ENCODE measurements at regions not wholly inside any gene's neighbourhood (a gene's known extent, or its start where the extent isn't known, plus 50 kb on each side); places are given as distances from the start of the nearest gene placed in this dataset.

GRCh38 chr4:24158031-24158430 lies 268.2 kb upstream of the PPARGC1A start:
- Histone ChIP-seq H3K9me2 (ENCODE audit: insufficient read depth, low read length) (no peaks in the 10 kb centered on the region), H3K27ac (ENCODE audit: low read depth, low read length, poor library complexity, severe bottlenecking) (no peak overlapping the region), H4K20me1 (ENCODE audit: insufficient read depth, low read length) (no peaks in the 10 kb centered on the region), H3K4me1 (ENCODE audit: insufficient read depth, low read length, poor library complexity, severe bottlenecking) (no peaks in the 10 kb centered on the region), H3K9me3 (ENCODE audit: low read length) (no peaks in the 10 kb centered on the region), H2AFZ (ENCODE audit: low read length) (no peak overlapping the region), H3K4me3 (ENCODE audit: low read depth, low read length, poor library complexity, severe bottlenecking) (no peak overlapping the region), H3K36me3 (ENCODE audit: insufficient read depth, low read length) (no peaks in the 10 kb centered on the region), H3K4me2 (ENCODE audit: low read length) (no peak overlapping the region), H3K79me2 (ENCODE audit: insufficient read depth, low read depth, low read length) (no peaks in the 10 kb centered on the region)
- BruUV-seq (replicated peaks) = no TSS peak
- DNase-seq (ENCODE audit: low spot score) = no peak
- TF ChIP-seq EZH2phosphoT487 (IDR thresholded peaks at IDR 0.05; ENCODE audit: borderline replicate concordance, low read depth, low read length) (no peak), CTCF (conservative IDR thresholded peaks at IDR 0.05; ENCODE audit: low read length) (no peak)
- CTCF ChIA-PET (ENCODE audit: unreplicated experiment) = no interaction called here
- POLR2A ChIA-PET = no interaction called here
- intact Hi-C loops (cut with micrococcal nuclease; ENCODE audit: unreplicated experiment) = no loop called here

GRCh38 chr4:24150034-24150433 lies 260.2 kb upstream of the PPARGC1A start:
- H3K4me2 ChIP-seq (ENCODE audit: low read length) = no peak overlapping the region
- BruUV-seq (replicated peaks) = no TSS peak
- H3K9me3 ChIP-seq (ENCODE audit: low read length) = no peaks in the 10 kb centered on the region
- intact Hi-C loops (cut with micrococcal nuclease; ENCODE audit: unreplicated experiment) = no loop called here
- no peaks in the 10 kb centered on the region for H3K36me3 ChIP-seq (ENCODE audit: insufficient read depth, low read length)
- POLR2A ChIA-PET = no interaction called here
- no peak overlapping the region for H2AFZ ChIP-seq (ENCODE audit: low read length)
- DNase-seq (ENCODE audit: low spot score) = no peak
- H3K27ac ChIP-seq (ENCODE audit: low read depth, low read length, poor library complexity, severe bottlenecking) = no peak overlapping the region
- TF ChIP-seq EZH2phosphoT487 (IDR thresholded peaks at IDR 0.05; ENCODE audit: borderline replicate concordance, low read depth, low read length) (no peak), CTCF (conservative IDR thresholded peaks at IDR 0.05; ENCODE audit: low read length) (no peak)
- no peaks in the 10 kb centered on the region for H3K4me1 ChIP-seq (ENCODE audit: insufficient read depth, low read length, poor library complexity, severe bottlenecking)
- H4K20me1 ChIP-seq (ENCODE audit: insufficient read depth, low read length) = no peaks in the 10 kb centered on the region
- CTCF ChIA-PET (ENCODE audit: unreplicated experiment) = no interaction called here
- H3K79me2 ChIP-seq (ENCODE audit: insufficient read depth, low read depth, low read length) = no peaks in the 10 kb centered on the region
- H3K4me3 ChIP-seq (ENCODE audit: low read depth, low read length, poor library complexity, severe bottlenecking) = no peak overlapping the region
- H3K9me2 ChIP-seq (ENCODE audit: insufficient read depth, low read length) = no peaks in the 10 kb centered on the region

GRCh38 chr4:24146127-24146526 lies 256.3 kb upstream of the PPARGC1A start:
- Histone ChIP-seq H3K4me1 (ENCODE audit: insufficient read depth, low read length, poor library complexity, severe bottlenecking) (no peaks in the 10 kb centered on the region), H3K4me3 (ENCODE audit: low read depth, low read length, poor library complexity, severe bottlenecking) (no peak overlapping the region), H3K9me2 (ENCODE audit: insufficient read depth, low read length) (no peaks in the 10 kb centered on the region), H4K20me1 (ENCODE audit: insufficient read depth, low read length) (no peaks in the 10 kb centered on the region), H3K79me2 (ENCODE audit: insufficient read depth, low read depth, low read length) (no peaks in the 10 kb centered on the region), H3K9me3 (ENCODE audit: low read length) (no peaks in the 10 kb centered on the region), H3K4me2 (ENCODE audit: low read length) (no peak overlapping the region), H2AFZ (ENCODE audit: low read length) (no peak overlapping the region), H3K36me3 (ENCODE audit: insufficient read depth, low read length) (no peaks in the 10 kb centered on the region), H3K27ac (ENCODE audit: low read depth, low read length, poor library complexity, severe bottlenecking) (no peak overlapping the region)
- no peak for DNase-seq (ENCODE audit: low spot score)
- ChIA-PET CTCF (ENCODE audit: unreplicated experiment) (no interaction called here), POLR2A (interaction anchor here (0.6 kb wide), 1 partner anchor 239 kb away, joined by 3 read pairs; no protein-coding TSS in a partner anchor)
- intact Hi-C loops (cut with micrococcal nuclease; ENCODE audit: unreplicated experiment) = no loop called here
- no TSS peak for BruUV-seq (replicated peaks)
- TF ChIP-seq CTCF (conservative IDR thresholded peaks at IDR 0.05; ENCODE audit: low read length) = no peak
- no peak for TF ChIP-seq EZH2phosphoT487 (IDR thresholded peaks at IDR 0.05; ENCODE audit: borderline replicate concordance, low read depth, low read length)
